Limb (tissue), 2 donors: ENCODE measurements at regions not wholly inside any gene's neighbourhood (a gene's known extent, or its start where the extent isn't known, plus 50 kb on each side); places are given as distances from the start of the nearest gene placed in this dataset.

Experiments
- DNase-seq, 2 donors: peaks; one replicate each; pipeline ENCODE4 v3.0.0-alpha.2; 2016; ENCODE audit errors: extremely low spot score in 2 of 2

DNA sequence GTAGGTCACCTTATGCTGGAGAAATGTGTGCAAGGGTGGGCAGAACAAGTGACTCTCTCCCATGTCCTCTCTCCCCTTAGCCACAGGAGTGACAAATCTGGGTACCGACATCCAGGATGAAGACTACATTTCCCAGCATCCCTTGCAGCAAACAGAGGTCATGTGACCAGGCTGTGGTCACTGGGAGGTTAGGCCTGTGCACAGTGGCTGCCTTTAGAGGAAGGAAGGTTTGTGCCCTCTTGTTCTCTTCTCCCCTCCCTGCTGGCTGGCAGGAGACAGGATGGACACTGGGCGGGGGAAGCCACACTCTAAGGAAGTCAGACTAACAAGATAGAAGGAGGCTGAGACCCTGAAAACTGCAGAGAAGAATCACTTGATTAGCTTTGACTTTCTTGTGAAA lies 360.2 kb downstream of the PREX1 start:
- no peak for DNase-seq

DNA sequence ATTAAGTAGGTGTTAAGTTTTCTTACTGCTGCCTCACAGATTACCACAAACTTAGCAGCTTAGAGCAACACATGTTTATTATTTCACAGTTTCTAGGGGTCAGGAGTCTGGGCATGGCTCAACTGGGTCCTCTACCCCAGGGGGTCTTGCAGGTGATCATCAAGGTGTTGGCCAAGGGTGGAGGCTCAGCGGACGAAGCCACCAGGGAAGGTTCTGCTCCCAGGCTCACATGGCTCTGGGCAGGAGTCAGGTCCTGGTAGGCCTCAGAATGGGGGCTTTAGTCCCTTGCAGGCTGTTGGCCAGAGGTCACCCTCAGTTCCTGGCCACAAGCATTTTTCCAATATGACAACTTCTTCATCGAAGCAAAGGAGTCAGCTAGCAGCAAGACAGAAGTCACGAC lies 362.5 kb downstream of the PREX1 start:
- no peak for DNase-seq

DNA sequence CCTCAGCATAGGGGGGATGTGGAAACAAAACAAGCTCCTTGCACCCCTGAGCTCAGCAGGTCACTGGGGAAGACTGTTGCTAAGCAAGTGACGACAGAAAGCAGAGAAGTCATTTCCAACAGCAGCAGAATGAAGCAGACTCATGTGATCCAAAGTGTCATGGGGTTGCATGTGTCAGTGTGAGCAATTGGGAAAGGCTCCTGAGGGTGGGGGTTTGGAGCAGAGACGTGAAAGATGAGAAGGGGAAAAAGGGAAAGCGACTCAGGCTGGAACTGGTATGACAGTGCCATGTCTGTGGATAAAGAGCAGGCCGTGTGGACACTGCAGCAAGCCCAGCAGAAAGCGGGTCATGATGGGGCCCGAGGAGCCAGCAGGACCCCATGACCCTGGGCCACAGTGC lies 363.9 kb downstream of the PREX1 start:
- DNase-seq, result peak in 1 of 2 donors; percentile 27

DNA sequence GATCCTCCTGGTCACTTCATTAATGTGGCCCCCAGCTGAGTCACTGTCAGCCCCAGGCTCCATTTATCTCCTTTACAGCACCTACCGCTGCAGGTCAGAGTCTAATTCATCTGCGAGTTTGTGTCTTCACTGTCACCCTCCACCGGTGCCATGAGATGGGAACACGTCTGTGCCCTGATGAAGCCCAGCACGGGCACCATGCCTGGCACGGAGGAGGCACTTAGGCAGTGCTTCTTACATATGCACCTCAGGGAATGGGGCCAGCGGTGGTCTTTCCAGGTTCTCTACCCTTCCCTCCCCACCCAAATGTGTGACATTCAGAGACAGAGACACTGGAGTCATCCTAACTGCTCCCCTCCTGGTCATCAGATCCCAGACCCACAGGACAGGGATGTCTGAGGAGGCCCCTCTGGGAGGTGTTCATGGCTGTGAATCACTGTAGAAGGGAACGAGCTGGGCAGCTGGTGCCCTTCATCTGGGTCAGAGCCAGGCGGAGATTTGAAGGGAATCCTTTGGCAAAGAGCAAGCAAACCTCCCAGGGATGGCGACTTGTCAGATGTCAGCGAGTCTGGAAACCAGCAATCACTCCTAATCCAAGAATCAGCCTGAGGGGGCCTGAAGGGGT lies 364.6 kb downstream of the PREX1 start:
- no peak for DNase-seq

DNA sequence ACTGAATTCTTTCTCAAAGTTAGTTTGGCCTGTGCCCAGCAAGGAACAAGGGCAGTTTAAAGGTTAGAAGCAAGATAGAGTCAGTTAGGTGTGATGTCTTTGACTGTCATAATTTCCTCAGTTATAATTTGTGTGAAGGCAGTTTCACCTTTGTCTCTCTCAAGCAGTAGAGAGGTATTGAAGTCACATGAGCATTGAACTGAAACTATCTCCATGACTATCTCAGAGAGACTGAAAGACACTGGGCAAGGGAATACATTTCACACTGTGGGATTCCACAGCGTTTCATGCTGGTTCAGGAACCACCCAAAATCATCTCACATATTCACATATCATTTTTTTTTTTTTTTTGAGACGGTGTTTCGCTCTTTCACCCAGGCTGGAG lies 366.1 kb downstream of the PREX1 start:
- no peak for DNase-seq

DNA sequence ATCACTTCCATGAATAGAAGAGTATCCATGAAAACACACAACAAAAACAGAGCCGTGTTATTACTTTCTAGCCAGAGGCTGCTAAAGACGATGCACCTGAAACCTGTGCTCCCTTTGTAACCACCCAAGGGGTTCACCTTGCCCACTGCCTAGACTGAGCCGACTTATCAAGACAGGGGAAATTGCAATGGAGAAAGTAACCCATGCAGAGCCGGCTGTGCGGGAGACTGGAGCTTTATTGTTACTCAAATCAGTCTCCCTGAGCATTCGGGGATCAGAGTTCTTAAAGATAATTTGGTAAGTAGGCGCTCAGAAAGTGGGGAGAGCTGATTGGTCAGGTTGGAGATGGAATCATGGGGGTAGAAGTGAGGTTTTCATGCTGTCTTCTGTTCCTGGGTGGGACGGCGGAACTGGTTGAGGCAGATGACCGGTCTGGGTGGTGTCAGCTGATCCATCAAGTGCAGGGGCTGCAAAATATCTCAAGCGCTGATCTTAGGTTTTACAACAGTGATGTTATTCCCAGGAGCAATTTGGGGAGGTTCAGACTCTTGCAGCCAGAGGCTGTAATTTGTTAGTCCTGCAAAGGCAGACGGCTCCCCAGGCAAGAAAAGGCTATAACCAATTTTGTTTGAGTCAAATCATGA lies 366.6 kb downstream of the PREX1 start:
- DNase-seq, result no peak

DNA sequence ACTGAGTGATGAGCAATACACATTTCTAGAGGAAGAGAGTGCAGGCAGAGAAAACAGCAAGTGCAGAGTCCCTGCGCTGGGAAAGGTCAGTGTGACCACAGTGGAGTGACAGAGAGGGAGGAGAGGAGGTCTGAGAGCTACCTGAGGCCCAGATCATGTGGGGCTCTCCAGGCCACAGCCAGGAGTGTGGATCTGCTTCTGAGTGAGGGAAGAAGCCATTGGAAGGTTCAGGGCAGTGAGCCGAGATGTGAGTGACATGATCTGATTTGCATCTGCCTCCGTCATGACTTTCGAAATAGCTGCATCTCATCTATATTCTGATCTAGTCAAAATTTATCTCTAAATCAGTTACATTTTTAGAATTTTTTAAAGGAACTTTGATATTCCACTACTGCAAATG lies 367.1 kb downstream of the PREX1 start:
- no peak for DNase-seq

DNA sequence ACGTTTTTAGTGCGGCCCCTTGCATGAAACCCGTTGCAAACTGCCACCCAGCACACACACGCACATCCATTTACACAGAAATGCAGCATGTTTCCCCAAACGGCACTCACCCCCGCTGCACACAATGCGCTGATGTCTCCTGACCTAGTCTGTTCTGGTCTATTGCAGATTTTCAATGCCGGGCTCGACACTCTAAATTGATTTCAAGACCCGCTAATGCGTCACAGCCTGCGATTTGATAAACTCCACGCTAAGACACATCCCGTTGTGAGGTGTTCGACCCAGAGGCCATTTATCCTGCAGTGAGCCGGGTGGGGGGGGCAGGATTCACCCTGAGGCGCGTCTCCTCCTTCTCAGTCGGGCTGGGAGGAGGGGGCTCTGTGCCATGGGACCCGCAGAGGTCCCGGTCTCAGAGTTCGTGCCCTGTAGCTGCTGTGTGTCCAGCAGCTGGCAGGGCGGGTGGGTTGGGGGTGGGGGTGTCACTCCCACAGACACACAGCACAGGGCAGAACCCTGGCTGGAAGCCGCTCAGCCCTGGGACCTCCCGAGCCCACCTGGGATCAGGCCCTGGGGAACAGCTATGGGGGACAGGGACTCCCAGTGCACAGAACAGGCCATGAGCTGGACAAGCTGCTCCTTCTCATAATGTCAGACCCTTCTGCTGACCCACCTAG lies 367.9 kb downstream of the PREX1 start:
- DNase-seq, result no peak

DNA sequence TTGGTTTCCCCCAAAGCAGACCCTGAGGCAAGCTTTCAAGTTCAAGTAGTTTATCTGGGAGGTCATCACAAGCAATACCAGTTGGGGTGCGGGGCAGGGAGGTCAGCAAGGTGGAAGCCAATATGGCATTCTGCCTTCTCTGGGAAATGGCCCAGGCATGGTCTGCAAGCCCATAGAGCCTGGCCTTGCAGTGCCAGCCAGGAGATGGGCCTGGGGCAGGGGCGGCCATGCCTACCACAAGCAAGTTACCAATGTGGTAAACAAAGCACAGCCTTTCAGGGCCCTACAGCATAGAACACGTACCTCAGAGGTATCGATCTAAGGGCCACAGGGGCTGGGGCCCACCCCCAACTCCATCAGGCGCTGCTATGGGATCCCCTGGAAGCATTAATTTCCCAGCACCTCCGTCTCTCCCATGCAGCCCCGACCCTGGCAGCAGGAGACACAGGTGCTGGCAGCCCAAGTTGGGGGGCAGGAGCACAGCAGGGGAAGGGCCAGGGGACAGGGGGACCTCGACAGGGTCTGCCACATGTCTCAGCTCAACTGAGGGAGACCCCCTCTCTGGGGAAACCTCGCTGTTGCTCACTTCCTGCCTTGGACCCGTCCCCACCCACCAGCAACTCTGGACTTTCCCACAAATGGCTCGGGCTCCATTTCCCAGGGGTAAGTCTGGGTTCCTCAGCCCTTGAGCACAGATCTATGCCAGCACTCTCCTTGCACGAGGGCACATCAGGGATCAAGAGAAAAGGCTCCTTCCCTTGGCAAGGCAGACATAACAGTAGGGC lies 369.0 kb downstream of the PREX1 start:
- DNase-seq, result no peak

DNA sequence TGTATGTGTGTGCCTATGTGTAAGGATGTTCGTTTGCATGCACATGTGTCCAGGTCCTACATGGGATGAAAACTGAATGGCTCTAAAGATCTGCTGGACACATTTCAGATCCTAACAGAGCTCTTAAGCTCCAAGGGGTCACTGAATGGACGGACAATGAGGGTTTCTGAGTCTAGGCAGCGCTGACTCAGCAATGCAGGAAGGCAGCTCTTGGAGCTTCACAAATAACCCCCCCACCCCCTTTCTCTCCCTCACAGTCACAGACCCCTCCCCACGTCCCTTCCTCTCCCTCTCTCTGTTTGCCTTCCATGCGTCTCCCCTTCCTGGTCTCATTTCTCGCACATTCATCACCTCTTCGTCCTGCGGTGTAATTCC lies 369.8 kb downstream of the PREX1 start:
- DNase-seq, result no peak

DNA sequence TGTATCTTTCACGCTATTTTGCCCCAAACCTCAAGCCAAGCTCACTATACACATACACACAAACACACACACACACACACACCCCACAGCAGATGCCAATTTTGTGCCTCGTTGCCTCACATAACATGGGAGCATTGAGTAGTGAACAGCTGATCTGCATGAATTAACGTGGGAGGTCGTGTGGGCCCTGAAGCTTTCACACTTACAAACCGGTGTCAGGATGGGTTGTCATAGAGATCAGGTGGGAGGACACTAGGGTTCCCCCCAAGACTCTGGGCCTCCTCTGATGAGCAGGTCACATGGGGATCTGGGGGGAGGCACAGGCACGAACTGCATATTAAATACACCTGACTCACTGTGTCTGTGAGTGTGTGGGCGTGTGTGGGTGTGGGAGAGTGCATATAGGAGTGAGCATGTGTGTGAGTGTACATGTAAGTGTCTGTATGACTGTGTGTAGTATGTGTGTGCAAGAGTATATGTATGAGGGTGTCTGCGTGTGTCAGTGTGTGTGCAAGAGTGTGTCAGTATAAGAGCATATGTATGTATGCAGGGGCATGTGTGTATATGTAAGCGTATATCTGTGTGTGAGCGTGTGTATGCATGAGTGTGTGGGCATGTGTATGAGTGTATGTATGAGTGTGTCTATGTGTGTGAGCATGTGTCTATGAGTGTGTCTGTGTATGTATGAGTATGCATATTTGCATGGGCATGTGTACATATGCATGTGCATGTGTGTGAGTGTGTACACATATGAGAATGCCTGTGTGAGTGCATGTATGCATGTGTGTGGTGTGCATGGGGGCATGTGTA lies 370.4 kb downstream of the PREX1 start:
- no peak for DNase-seq

DNA sequence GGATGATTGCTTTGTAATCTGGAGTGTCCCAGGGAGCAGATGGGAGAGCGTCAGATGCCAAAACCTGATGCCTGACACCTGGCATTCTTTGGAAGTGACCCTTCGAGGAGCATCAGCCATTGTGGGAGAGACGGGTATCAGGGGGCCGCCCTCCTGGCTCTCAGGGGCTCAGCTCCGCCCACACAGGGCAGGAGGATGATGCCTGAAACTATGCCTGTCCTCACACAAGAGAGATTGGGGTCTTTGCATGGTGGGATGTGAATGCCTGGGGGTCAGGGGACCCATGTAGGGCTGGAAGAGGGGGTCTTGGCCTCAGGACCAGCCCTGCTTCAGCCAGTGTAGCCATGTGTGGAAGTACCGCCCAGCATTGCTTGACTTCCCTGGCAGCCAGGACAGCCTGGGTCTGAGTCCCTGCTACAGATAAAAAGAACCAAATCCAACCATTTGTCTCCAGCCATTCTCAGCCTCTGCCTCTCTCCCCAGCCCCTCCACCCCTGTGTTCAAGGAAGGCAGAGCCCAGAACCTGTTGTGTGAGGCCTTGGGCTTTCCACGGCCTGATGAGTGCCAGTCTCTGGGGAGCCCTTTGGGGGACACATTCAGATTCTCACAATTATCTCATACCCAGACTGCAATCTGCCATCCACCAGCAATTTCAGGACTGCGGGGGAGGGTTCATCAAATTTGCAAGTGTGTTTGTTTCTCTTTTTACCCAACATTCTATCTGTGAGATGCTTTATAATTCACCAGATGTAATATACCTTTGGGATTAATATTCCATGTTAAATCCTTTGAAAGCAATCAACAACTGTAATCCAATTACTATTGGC lies 371.2 kb downstream of the PREX1 start:
- no peak for DNase-seq

DNA sequence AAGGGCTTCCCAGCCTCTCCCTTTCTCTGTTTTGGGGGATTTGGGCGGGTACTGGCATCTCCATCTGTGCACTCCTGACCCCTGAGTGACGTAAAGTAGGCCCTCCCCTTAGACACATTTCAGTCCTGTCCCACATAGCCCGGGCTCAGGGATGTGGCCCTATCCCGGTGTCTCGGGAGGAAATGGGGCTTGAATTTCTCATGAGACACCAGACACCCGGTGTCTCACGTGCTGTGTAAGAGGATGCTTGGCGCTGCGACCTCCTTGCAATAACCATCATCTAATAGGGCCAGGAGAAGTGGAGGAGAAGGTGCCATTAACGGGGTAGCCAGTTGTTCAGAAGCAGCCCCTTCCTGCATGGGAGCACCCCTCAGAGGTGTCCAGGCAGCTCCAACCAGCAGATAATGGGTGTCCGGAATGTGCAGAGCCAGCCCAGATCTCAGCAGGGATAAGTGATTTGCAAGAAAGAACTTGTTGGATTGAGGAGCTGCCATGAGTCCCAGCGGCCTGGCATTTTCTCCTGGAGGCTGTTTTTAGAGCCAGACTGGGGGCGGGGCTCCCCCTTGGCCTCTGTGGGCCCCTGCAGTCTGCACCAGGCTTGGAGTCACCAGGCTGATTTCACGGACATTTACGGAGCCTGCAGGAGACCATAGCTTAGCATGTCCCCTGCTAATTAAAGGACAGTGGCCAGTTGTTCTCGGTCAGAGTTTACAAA lies 372.0 kb downstream of the PREX1 start:
- peak in 1 of 2 donors; percentile 47 for DNase-seq

DNA sequence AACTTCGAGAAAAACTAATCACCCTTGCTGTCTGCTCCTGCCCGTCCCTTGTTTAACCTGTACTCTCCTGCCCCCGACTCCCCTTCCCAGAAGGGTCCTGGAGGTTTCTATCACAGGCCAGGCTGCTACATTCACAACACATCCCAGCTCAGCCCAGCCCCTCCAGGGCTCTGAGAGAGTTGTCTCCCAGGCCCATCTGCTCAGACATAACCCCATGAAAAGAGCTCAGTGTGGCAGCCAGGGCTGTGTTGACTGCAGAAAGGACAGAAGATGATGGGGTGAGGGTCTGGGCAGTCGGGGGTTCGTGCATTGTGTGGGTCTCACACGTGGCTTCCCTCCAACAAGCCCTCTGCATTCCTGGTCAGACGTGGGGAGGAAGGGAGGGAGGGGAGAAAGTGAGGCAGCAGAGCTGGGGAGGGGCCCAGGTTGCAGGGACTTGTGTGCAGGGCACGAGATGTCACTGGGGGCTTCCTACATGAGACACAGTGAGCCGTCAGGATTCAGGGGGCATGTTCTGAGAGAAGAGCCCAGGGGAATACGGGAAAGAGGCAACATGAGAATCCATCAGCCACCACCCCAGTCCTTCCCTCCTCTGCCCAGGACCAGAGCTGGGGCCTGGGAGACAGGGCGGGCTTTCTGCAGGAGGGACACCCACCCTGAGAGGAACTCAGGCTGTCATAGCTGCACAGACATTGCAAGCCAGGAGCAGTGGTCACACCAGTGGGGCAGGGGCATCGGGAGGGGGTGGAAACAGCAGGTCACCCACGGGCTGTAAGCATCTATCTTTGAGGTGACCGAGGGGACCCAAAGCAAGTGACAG lies 372.9 kb downstream of the PREX1 start:
- no peak for DNase-seq

DNA sequence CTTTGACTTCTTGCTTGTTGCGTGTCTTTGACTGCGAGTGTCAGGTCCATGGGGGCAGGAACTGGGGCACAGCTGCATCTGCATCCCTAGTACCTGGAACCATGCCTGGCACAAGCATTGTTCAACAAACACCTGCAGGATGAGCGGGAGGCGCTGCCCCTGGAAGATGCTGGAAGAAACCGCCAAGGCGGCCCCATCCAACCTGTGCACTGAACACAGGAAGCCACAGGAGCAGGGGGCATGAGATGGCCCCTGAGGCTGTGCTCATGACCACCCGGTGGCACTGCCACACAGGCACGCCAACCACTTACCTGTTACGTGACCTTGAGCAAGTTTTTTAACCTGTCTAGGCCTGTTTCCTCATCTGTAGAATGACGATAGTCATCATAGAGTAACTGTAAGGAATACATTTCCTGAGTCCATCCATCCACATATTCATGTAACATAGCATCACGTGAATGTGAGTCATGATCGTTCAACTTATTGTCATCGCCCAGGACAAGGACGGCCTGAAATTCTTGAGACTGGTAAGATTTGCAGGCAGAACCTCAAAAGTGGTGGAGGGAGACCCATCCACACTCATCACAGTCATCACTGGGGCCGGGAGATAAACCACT lies 374.2 kb downstream of the PREX1 start:
- no peak for DNase-seq

DNA sequence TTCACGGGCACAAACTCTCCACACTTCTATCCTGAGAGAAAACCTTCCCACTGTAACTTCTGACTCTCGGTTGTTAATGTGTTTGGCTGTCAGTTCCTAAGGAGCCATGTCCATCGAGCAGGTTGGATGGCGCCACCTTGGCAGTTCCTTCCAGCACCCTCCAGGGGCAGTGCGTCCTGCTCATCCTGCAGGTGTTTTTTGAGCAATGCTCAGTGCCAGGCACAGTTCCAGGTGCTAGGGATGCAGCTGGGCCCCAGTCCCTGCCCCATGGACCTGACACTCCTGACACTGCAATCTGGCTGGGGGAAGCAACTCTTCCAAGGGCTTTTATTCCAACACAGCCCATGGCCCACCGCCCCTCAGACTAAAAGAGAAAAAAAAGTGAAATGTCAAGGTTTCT lies 376.4 kb downstream of the PREX1 start:
- no peak for DNase-seq

DNA sequence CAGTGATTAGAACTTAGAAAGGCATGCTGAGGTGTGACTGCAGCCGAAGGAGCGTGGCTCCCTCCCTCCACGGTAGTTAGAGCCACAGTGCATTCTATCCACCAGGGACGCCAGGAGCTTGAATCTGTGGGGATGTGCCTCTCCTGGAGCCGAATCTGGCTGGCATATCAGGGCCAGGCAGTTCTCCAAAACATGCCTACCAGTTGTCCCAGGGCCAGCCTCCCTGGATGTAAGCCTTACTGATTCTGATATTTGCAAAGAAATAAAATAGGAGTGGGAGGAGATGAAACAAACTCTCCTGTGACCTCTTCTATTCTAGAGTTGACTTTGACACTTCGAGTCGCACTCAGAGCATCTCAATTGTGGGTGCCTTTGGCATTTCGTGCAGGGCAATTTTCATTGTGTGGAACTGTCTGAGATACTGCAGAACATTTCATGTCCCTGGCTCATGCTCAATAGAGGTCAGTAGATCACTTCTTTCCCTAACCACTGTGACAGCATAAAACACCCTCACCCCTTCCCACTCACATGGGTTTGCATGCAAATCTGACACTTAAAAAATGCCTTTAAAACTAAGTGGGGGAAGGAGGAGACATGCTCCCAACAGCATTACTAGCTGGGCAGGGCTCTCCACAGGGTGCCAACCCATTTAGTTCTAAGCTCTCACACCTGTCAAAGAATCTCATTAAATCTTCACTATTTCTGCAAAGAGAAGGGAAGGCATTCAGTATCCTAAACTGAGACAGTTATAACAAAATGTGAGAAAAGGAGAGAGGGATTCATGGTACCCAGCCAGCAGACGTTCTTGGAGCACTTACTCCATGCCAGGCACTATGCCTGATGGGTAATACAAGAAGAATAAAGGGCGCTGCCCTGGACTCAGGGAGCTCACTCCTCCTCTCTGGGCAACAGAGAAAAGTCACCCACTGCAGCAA lies 378.9 kb downstream of the PREX1 start:
- no peak for DNase-seq

DNA sequence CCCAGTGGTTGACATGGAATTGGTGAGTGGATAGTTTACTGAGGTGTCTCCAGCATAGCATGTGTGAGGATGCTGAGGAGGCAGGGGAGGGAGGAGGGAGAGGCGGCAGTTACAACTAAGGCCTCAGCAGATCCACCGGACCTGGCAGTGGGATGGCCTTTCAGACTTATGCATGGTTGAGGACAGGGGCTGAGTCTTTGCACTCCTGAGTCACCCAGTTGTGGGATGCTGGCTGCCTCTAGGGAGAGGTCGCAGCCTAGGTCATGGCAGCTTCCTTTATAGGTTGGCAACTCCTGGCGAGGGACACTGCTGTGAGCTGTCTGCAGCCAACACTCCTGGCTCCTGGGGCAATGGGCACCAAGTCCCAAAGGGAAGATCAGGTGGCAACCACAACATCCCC lies 380.3 kb downstream of the PREX1 start:
- no peak for DNase-seq
